CD4-positive, alpha-beta T cell treated with Interleukin-15 for 4 hours (primary cell): ENCODE measurements at regions not wholly inside any gene's neighbourhood (a gene's known extent, or its start where the extent isn't known, plus 50 kb on each side); places are given as distances from the start of the nearest gene placed in this dataset.
"Not testable (repeated sequence)": the region's sequence is repeated elsewhere in the genome, so short reads cannot be mapped to it uniquely, and the experiment has no call there.

ENCODE experiments used
- DNase-seq: peaks from one replicate; pipeline ENCODE4 v3.0.0-alpha.2; 2020; ENCODE audit warnings: low spot score

- no peak for DNase-seq
Observed at GRCh38 chr5:89343666-89344065, 460.7 kb upstream of the MEF2C start.

DNA sequence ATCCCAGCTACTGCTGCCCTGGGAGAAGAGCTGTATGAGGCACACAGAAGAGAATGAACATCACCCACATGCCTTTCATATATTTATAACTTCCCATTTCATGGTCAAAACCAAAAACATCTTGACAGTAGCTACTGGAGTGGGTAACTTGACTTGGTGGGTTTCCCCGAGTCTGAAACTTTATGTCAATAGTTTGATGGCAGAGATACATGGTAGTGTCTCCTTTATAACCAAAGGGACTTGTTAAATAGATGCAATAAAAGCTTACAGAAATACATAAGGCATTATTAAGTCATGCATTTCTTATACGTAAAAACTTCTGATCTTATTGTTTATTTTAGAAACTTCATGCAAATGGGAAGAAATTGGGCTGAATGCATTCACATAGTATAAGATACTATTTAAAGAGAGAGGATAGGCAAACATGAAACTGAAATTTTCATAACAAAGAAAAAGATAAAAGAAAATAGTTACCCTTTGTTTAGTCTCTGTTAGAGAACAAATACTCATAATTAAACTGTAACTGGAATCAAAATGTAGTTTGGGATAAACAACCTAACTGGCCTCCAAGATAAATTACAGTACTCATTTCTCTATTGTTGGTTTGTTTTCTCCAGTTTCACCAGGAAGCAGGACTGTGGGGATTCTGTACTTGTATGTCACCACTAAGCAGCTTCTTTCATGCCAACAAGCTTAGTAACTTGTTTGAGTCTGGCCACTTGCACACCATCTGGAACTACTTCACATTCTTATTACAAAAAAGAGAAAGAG is 459.3 kb upstream of the MEF2C start:
- no peak for DNase-seq

GRCh38 chr5:89338935-89339334 is 456.0 kb upstream of the MEF2C start:
- DNase-seq: no peak

DNA sequence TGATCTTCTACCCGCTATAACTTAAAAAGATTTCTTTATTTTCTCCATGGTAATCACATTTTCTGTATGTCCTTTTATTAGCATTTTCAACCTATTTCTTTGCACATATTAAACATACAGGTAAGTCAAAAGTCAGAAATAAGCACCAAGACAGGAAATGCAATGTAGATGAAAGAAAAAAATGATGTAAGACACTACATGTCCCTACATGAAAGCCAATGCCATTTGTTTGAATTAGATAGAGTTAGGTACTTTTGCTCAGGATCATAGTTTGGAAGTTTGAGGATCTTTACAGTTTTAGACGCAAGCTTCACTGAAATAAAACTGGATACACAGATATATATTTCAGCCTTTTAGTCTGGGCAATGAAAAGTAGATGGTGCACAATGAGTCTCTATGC is 453.1 kb upstream of the MEF2C start:
- DNase-seq: no peak

DNA sequence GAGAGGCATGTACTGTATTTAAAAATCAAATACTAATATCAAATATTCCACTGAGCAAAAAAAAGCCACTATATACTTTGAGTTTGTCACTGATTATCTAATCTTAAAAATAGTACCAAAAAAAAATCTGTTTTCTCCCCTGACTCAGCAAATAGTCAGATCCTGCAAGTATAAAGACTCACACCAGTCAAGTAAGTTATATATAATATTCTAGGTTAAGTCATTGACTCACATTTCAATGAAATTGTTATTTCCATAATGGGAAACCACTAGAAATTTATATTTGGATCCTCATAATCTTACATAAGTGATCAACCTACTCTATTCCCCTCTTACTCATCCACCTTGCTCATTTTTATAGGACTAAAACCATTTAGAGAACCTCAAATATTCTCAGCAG is 447.2 kb upstream of the MEF2C start:
- DNase-seq: no peak

- DNase-seq: no peak
Observed at GRCh38 chr5:89327608-89328007, 444.6 kb upstream of the MEF2C start.

DNA sequence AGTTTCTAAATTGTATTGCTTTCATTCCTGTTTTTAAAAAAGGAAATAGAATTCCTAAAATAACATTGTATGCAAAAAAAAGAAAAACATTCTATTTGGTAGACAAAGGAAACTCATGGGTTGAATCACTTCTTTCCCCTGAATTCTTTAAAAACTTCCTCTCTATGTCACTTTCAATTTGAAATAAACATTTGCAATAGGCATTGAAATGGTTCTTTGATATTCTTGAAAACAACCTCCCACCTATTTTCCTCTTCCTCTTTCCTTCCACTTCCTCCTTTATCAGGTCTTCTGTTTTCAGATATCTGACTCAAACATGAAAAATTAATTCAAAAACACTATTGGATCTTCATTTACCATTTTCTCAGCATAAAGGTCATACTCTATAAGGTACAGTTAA is 442.0 kb upstream of the MEF2C start:
- DNase-seq: no peak

- DNase-seq: no peak
Observed at GRCh38 chr5:89320421-89321277, 437.7 kb upstream of the MEF2C start.

DNA sequence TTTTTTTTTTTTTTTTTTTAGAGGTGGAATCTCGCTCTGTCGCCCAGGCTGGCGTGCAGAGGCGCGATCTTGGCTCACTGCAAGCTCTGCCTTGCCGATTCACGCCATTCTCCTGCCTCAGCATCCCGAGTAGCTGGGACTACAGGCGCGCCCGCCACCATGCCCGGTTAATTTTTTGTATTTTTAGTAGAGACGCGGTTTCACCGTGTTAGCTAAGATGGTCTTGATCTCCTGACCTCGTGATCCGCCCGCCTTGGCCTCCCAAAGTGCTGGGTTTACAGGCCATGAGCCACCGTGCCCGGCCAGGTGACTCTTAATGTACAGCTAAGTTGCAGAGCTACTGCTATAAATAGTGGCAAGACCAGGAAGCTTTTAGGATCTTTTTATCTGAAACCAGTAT is 434.9 kb upstream of the MEF2C start:
- DNase-seq: not testable (repeated sequence)

GRCh38 chr5:89315286-89316100 is 432.5 kb upstream of the MEF2C start:
- no peak for DNase-seq

DNA sequence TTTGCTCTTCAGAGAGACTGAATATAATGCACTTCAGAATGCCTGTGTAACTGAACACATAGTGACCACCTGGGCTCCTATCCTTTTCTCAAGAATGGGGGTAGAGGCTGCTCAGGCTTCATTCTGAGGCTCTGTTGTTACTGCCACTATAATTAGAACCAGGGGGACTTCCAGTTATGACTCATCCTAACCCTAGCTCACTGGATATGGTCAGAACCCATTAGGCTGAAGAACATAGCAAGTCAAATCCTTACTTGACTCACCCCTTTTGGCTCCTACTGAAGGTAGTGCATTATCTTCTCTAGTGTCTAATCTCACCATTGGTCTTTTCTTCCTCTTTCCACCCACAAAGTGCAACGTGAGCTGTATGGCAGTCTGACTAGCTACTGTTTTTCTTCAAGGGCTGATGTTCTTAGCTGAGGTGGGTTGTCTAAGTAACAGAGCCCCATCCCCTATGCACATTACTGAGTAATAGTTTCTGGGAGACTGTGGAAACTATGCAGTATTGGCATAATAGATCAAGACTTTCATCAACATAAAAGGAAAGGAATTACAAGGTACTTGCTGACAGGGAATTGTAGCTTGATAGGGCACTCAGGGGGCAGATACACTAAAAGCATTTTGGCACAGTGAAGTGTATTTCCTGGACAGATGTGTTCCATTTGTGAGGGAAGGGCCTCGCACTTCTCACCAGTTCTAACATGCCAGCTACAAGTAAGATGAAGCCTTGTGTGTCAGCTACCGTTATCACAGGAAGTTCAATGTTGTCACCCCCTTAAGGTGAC is 431.0 kb upstream of the MEF2C start:
- peak; percentile 4 for DNase-seq

- no peak for DNase-seq
Observed at GRCh38 chr5:89313044-89313443, 430.1 kb upstream of the MEF2C start.

DNA sequence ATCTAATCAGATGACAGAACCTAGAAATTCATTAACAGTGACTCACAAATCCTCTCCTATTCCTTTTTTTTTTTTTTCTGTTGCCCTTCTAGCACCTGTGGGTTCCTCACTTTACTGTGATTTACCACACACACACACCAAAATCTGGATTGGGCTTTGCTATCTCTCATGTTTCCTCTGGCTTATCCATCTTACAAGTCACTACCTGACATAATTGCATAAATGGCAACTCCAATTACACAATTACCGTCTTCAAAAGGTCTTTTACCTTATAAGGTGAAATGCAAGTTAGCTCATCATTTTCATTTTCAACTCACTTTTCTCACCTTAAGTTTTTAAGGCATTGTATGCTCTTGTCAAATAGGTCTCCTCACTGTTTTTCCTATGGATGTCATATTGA is 426.3 kb upstream of the MEF2C start:
- DNase-seq: no peak

GRCh38 chr5:89308606-89309040 is 425.6 kb upstream of the MEF2C start:
- no peak for DNase-seq

- no peak for DNase-seq
Observed at GRCh38 chr5:89307972-89308371, 425.0 kb upstream of the MEF2C start.

DNA sequence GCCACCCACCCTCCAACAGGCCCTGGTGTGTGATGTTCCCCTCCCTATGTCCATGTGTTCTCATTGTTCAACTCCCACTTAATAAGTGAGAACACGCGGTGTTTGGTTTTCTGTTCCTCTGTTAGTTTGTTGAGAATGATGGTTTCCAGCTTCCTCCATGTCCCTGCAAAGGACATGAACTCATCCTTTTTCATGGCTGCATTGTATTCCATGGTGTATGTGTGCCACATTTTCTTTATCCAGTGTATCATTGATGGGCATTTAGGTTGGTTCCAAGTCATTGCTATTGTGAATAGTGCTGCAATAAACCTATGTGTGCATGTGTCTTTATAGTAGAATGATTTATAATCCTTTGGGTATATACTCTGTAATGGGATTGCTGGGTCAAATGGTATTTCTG is 424.2 kb upstream of the MEF2C start:
- not testable (repeated sequence) for DNase-seq

GRCh38 chr5:89303033-89303480 is 420.1 kb upstream of the MEF2C start:
- DNase-seq: no peak

- DNase-seq: no peak
Observed at GRCh38 chr5:89302102-89302891, 419.3 kb upstream of the MEF2C start.

- no peak for DNase-seq
Observed at GRCh38 chr5:89301321-89302025, 418.5 kb upstream of the MEF2C start.

- DNase-seq: no peak
Observed at GRCh38 chr5:89300426-89300970, 417.5 kb upstream of the MEF2C start.
